ENCODE measurements at regions not wholly inside any gene's neighbourhood (a gene's known extent, or its start where the extent isn't known, plus 50 kb on each side); places are given as distances from the start of the nearest gene placed in this dataset.
"Not testable (repeated sequence)": the region's sequence is repeated elsewhere in the genome, so short reads cannot be mapped to it uniquely, and the experiment has no call there.

- DNase-seq = no peak
Measured at GRCh38 chr7:8938044-8938805, 504.8 kb downstream of the NXPH1 start.

- DNase-seq = no peak
Measured at GRCh38 chr7:8939446-8939845, 506.0 kb downstream of the NXPH1 start.

GRCh38 chr7:8963722-8964121 is 530.3 kb downstream of the NXPH1 start:
- no peak for DNase-seq

- DNase-seq = no peak
Measured at GRCh38 chr7:8965177-8965576, 531.8 kb downstream of the NXPH1 start.

- no peak for DNase-seq
Measured at GRCh38 chr7:8973601-8974000, 540.2 kb downstream of the NXPH1 start.

GRCh38 chr7:8975681-8976080 is 542.3 kb downstream of the NXPH1 start:
- no peak for DNase-seq

- DNase-seq = no peak
Measured at GRCh38 chr7:8982338-8982992, 549.1 kb downstream of the NXPH1 start.

GRCh38 chr7:8985255-8985654 is 551.8 kb downstream of the NXPH1 start:
- DNase-seq = no peak

- DNase-seq = no peak
Measured at GRCh38 chr7:8988267-8988666, 554.9 kb downstream of the NXPH1 start.

GRCh38 chr7:8991159-8991558 is 557.8 kb downstream of the NXPH1 start:
- no peak for DNase-seq

- DNase-seq = no peak
Measured at GRCh38 chr7:8998762-8999161, 565.4 kb downstream of the NXPH1 start.

GRCh38 chr7:9013940-9014339 is 580.5 kb downstream of the NXPH1 start:
- no peak for DNase-seq

GRCh38 chr7:9017286-9017685 is 583.9 kb downstream of the NXPH1 start:
- no peak for DNase-seq

- DNase-seq = no peak
Measured at GRCh38 chr7:9022456-9022855, 589.0 kb downstream of the NXPH1 start.

GRCh38 chr7:9023675-9024294 is 590.4 kb downstream of the NXPH1 start:
- DNase-seq = no peak

- DNase-seq = no peak
Measured at GRCh38 chr7:9026121-9026520, 592.7 kb downstream of the NXPH1 start.

- no peak for DNase-seq
Measured at GRCh38 chr7:9028012-9028411, 594.6 kb downstream of the NXPH1 start.

GRCh38 chr7:9029681-9030530 is 596.5 kb downstream of the NXPH1 start:
- no peak for DNase-seq

- no peak for DNase-seq
Measured at GRCh38 chr7:9030976-9031375, 597.6 kb downstream of the NXPH1 start.

GRCh38 chr7:9031386-9031785 is 598.0 kb downstream of the NXPH1 start:
- no peak for DNase-seq

GRCh38 chr7:9036080-9036479 is 602.7 kb downstream of the NXPH1 start:
- DNase-seq = no peak

GRCh38 chr7:9071160-9071762 is 637.9 kb downstream of the NXPH1 start:
- no peak for DNase-seq

- not testable (repeated sequence) for DNase-seq
Measured at GRCh38 chr7:9075774-9076173, 642.4 kb downstream of the NXPH1 start.

Data from activated CD4-positive, alpha-beta T cell treated with anti-CD3 and anti-CD28 coated beads, Interleukin-2, Interleukin-6, amounts not matched to agents 100 ng/mL and 50 ng/mL, durations not matched to agents 16 hours and 8 hours (primary cell).